ENCODE measurements at regions not wholly inside any gene's neighbourhood (a gene's known extent, or its start where the extent isn't known, plus 50 kb on each side); places are given as distances from the start of the nearest gene placed in this dataset.

DNA sequence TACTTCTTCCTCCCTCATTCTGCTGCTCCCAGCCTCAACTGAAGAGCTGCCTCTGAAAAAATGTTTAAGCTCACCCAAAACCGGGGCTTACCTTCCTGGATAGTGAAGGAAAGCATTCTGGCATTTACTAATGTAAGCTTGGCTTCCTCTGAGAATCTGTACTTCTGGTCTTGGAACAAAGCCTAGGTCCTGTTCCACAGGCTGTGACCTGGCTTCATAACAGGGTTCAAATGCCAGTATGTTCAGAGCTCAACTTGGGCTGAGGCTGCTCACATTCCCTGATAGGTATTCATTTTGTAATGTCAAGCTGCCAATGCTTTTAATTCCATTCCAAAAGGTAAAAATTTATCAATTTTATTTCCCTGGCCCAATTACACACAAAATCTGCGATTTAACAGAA is 411.7 kb upstream of the KCNN2 start:
- H3K9me3 ChIP-seq (ENCODE audit: control insufficient read depth in 2 of 2, insufficient read depth in 1 of 2, low read depth in 1 of 2, low read length in 1 of 2) = no peaks in the 10 kb centered on the region
- H3K4me3 ChIP-seq (ENCODE audit: low read depth in 1 of 3, low read length in 3 of 3) = no peak overlapping the region
- whole genome bisulfite sequencing, 3 donors = 50 to 59% (median 50%) methylated on average over 2 of the region's 2 CpGs
- DNase-seq = no peak
- no peaks in the 10 kb centered on the region for H3K27me3 ChIP-seq (ENCODE audit: control insufficient read depth in 3 of 3, insufficient read depth in 3 of 3, low read length in 3 of 3)
- H3K4me1 ChIP-seq (ENCODE audit: control insufficient read depth in 3 of 3, insufficient read depth in 2 of 3, low read depth in 1 of 3, low read length in 2 of 3) = no peaks in the 10 kb centered on the region
- H3K36me3 ChIP-seq (ENCODE audit: control insufficient read depth in 3 of 3, insufficient read depth in 2 of 3, low read depth in 1 of 3, low read length in 3 of 3) = no peaks in the 10 kb centered on the region
- no peak overlapping the region for H3K27ac ChIP-seq (ENCODE audit: low read depth in 1 of 3, low read length in 2 of 3)
- no peak for FAIRE-seq

DNA sequence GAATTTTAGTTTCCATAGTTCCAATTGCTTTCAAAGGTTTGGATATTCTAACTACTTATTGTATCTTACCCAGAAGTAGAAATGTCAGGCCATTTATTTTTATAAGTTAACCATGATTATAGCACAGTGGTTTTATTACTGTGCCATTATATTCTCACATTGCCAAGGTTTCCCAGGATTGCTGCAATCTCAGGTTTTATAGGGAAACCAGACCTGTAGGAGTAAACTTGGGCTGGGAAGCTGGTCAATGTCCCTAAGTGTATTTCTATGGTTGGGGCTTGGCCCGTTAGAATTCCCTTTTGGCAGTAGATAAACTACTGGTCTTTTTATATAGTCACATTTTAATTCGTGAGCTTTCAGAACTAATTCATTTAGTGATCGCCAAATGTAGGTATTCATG is 396.6 kb upstream of the KCNN2 start:
- DNase-seq (no peak), FAIRE-seq (no peak)
- H3K27me3 ChIP-seq (ENCODE audit: control insufficient read depth in 3 of 3, insufficient read depth in 3 of 3, low read length in 3 of 3) = no peaks in the 10 kb centered on the region
- no peaks in the 10 kb centered on the region for H3K36me3 ChIP-seq (ENCODE audit: control insufficient read depth in 3 of 3, insufficient read depth in 2 of 3, low read depth in 1 of 3, low read length in 3 of 3)
- no peak overlapping the region for H3K27ac ChIP-seq (ENCODE audit: low read depth in 1 of 3, low read length in 2 of 3)
- no peak overlapping the region for H3K4me3 ChIP-seq (ENCODE audit: low read depth in 1 of 3, low read length in 3 of 3)
- H3K9me3 ChIP-seq (ENCODE audit: control insufficient read depth in 2 of 2, insufficient read depth in 1 of 2, low read depth in 1 of 2, low read length in 1 of 2) = no peaks in the 10 kb centered on the region
- H3K4me1 ChIP-seq (ENCODE audit: control insufficient read depth in 3 of 3, insufficient read depth in 2 of 3, low read depth in 1 of 3, low read length in 2 of 3) = no peaks in the 10 kb centered on the region
- WGBS, 3 donors = 81 to 88% (median 86%) methylated on average over 3 of the region's 3 CpGs

GRCh38 chr5:113969901-113970300 is 392.0 kb upstream of the KCNN2 start:
- FAIRE-seq (no peak), DNase-seq (no peak)
- Histone ChIP-seq H3K9me3 (ENCODE audit: control insufficient read depth in 2 of 2, insufficient read depth in 1 of 2, low read depth in 1 of 2, low read length in 1 of 2) (no peaks in the 10 kb centered on the region), H3K36me3 (ENCODE audit: control insufficient read depth in 3 of 3, insufficient read depth in 2 of 3, low read depth in 1 of 3, low read length in 3 of 3) (no peaks in the 10 kb centered on the region), H3K4me1 (ENCODE audit: control insufficient read depth in 3 of 3, insufficient read depth in 2 of 3, low read depth in 1 of 3, low read length in 2 of 3) (no peaks in the 10 kb centered on the region), H3K27ac (ENCODE audit: low read depth in 1 of 3, low read length in 2 of 3) (no peak overlapping the region), H3K4me3 (ENCODE audit: low read depth in 1 of 3, low read length in 3 of 3) (no peak overlapping the region), H3K27me3 (ENCODE audit: control insufficient read depth in 3 of 3, insufficient read depth in 3 of 3, low read length in 3 of 3) (no peaks in the 10 kb centered on the region)

GRCh38 chr5:113971454-113971853 is 390.4 kb upstream of the KCNN2 start:
- no peak overlapping the region for H3K4me3 ChIP-seq (ENCODE audit: low read depth in 1 of 3, low read length in 3 of 3)
- no peaks in the 10 kb centered on the region for H3K9me3 ChIP-seq (ENCODE audit: control insufficient read depth in 2 of 2, insufficient read depth in 1 of 2, low read depth in 1 of 2, low read length in 1 of 2)
- DNase-seq = no peak
- no peaks in the 10 kb centered on the region for H3K36me3 ChIP-seq (ENCODE audit: control insufficient read depth in 3 of 3, insufficient read depth in 2 of 3, low read depth in 1 of 3, low read length in 3 of 3)
- WGBS, 3 donors = 21 to 38% (median 22%) methylated on average over 1 of the region's 1 CpG
- H3K4me1 ChIP-seq (ENCODE audit: control insufficient read depth in 3 of 3, insufficient read depth in 2 of 3, low read depth in 1 of 3, low read length in 2 of 3) = no peaks in the 10 kb centered on the region
- FAIRE-seq = no peak
- H3K27me3 ChIP-seq (ENCODE audit: control insufficient read depth in 3 of 3, insufficient read depth in 3 of 3, low read length in 3 of 3) = no peaks in the 10 kb centered on the region
- H3K27ac ChIP-seq (ENCODE audit: low read depth in 1 of 3, low read length in 2 of 3) = no peak overlapping the region

DNA sequence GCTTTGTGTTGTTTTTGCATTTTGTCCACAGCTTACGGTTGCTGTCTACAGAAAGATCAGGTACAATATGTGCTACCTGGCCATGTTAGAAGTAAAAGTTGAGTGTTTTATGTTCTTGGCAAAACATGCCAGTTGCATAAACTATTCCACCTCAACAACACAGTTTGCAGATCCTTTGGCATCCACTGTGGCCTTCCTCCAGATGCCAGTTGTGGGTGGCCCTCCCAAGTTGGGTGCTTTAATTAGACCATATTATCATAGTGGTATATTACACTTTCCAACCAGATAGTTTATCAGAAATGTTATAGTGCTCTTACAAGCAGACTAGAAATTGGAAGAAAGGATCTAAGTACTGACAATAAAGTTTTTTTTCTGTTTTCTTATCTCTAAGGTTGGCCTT is 386.9 kb upstream of the KCNN2 start:
- H3K27me3 ChIP-seq (ENCODE audit: control insufficient read depth in 3 of 3, insufficient read depth in 3 of 3, low read length in 3 of 3) = no peaks in the 10 kb centered on the region
- WGBS, 3 donors = 82 to 100% (median 97%) methylated on average over 1 of the region's 1 CpG
- H3K4me3 ChIP-seq (ENCODE audit: low read depth in 1 of 3, low read length in 3 of 3) = no peak overlapping the region
- no peaks in the 10 kb centered on the region for H3K9me3 ChIP-seq (ENCODE audit: control insufficient read depth in 2 of 2, insufficient read depth in 1 of 2, low read depth in 1 of 2, low read length in 1 of 2)
- H3K27ac ChIP-seq (ENCODE audit: low read depth in 1 of 3, low read length in 2 of 3) = no peak overlapping the region
- FAIRE-seq = no peak
- H3K4me1 ChIP-seq (ENCODE audit: control insufficient read depth in 3 of 3, insufficient read depth in 2 of 3, low read depth in 1 of 3, low read length in 2 of 3) = no peaks in the 10 kb centered on the region
- H3K36me3 ChIP-seq (ENCODE audit: control insufficient read depth in 3 of 3, insufficient read depth in 2 of 3, low read depth in 1 of 3, low read length in 3 of 3) = no peaks in the 10 kb centered on the region
- no peak for DNase-seq

- Histone ChIP-seq H3K9me3 (ENCODE audit: control insufficient read depth in 2 of 2, insufficient read depth in 1 of 2, low read depth in 1 of 2, low read length in 1 of 2) (no peaks in the 10 kb centered on the region), H3K36me3 (ENCODE audit: control insufficient read depth in 3 of 3, insufficient read depth in 2 of 3, low read depth in 1 of 3, low read length in 3 of 3) (no peaks in the 10 kb centered on the region), H3K27ac (ENCODE audit: low read depth in 1 of 3, low read length in 2 of 3) (no peak overlapping the region), H3K4me1 (ENCODE audit: control insufficient read depth in 3 of 3, insufficient read depth in 2 of 3, low read depth in 1 of 3, low read length in 2 of 3) (no peaks in the 10 kb centered on the region), H3K27me3 (ENCODE audit: control insufficient read depth in 3 of 3, insufficient read depth in 3 of 3, low read length in 3 of 3) (no peaks in the 10 kb centered on the region), H3K4me3 (ENCODE audit: low read depth in 1 of 3, low read length in 3 of 3) (no peak overlapping the region)
- 56 to 73% (median 56%) methylated on average over 2 of the region's 2 CpGs for WGBS, 3 donors
- FAIRE-seq (no peak), DNase-seq (no peak)
Measured at GRCh38 chr5:113984928-113985327, 376.9 kb upstream of the KCNN2 start.

- no peaks in the 10 kb centered on the region for H3K27me3 ChIP-seq (ENCODE audit: control insufficient read depth in 3 of 3, insufficient read depth in 3 of 3, low read length in 3 of 3)
- no peak for DNase-seq
- 74 to 82% (median 76%) methylated on average over 4 of the region's 4 CpGs for WGBS, 3 donors
- no peak overlapping the region for H3K27ac ChIP-seq (ENCODE audit: low read depth in 1 of 3, low read length in 2 of 3)
- no peaks in the 10 kb centered on the region for H3K4me1 ChIP-seq (ENCODE audit: control insufficient read depth in 3 of 3, insufficient read depth in 2 of 3, low read depth in 1 of 3, low read length in 2 of 3)
- H3K36me3 ChIP-seq (ENCODE audit: control insufficient read depth in 3 of 3, insufficient read depth in 2 of 3, low read depth in 1 of 3, low read length in 3 of 3) = no peaks in the 10 kb centered on the region
- H3K4me3 ChIP-seq (ENCODE audit: low read depth in 1 of 3, low read length in 3 of 3) = no peak overlapping the region
- H3K9me3 ChIP-seq (ENCODE audit: control insufficient read depth in 2 of 2, insufficient read depth in 1 of 2, low read depth in 1 of 2, low read length in 1 of 2) = no peaks in the 10 kb centered on the region
- no peak for FAIRE-seq
Measured at GRCh38 chr5:113985505-113985904, 376.4 kb upstream of the KCNN2 start.

DNA sequence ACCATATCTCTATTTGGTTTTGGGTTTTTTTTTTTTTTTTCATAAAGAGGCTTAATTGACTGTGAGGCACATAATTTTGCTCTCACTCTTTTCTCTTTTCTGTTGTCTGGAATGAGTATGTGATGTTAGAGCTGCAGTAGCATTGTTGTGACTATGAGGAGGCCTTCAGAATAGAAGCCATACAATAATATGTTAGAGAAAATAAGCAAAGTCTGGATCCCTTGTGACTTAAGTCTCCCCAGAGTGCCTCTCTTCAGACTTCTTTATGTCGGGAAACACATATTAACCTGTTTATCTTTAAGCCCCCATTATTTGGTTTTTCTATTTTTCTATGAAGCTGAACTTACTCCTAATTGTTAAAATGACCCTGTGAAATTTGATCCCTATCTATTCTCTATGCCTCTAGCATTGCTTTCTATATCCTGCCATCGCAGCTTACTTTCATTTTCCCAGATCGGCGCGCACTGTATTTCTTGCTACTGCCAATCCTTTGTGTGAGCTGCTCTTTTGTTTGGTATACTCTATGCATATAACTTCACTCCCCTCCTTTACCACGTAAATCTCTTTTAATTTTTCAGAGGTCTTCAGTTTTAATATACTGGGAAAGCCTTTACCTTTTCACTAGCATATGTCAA is 372.5 kb upstream of the KCNN2 start:
- Histone ChIP-seq H3K27ac (ENCODE audit: low read depth in 1 of 3, low read length in 2 of 3) (no peak overlapping the region), H3K4me1 (ENCODE audit: control insufficient read depth in 3 of 3, insufficient read depth in 2 of 3, low read depth in 1 of 3, low read length in 2 of 3) (no peaks in the 10 kb centered on the region), H3K9me3 (ENCODE audit: control insufficient read depth in 2 of 2, insufficient read depth in 1 of 2, low read depth in 1 of 2, low read length in 1 of 2) (no peaks in the 10 kb centered on the region), H3K36me3 (ENCODE audit: control insufficient read depth in 3 of 3, insufficient read depth in 2 of 3, low read depth in 1 of 3, low read length in 3 of 3) (no peaks in the 10 kb centered on the region), H3K4me3 (ENCODE audit: low read depth in 1 of 3, low read length in 3 of 3) (no peak overlapping the region), H3K27me3 (ENCODE audit: control insufficient read depth in 3 of 3, insufficient read depth in 3 of 3, low read length in 3 of 3) (no peaks in the 10 kb centered on the region)
- 82 to 88% (median 84%) methylated on average over 6 of the region's 6 CpGs for WGBS, 3 donors
- no peak for FAIRE-seq
- DNase-seq = no peak

DNA sequence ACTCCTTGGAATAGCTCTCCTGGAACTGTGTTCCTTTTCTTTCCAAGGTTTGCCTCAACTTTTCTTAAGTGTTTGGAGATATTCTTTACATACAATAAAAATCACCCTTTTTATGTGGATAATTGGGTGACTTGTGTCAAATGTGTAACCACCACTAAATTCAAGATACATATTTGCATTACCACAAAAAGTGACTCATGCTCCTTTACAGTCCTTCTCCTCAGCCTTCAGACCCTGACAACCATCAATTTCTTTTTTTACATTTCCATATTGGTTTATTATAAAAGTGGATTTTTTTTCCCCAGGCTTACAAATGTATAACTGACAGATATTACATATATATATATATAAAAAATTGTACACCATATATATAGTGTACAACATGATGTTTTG is 372.0 kb upstream of the KCNN2 start:
- no peak for FAIRE-seq
- Histone ChIP-seq H3K36me3 (ENCODE audit: control insufficient read depth in 3 of 3, insufficient read depth in 2 of 3, low read depth in 1 of 3, low read length in 3 of 3) (no peaks in the 10 kb centered on the region), H3K4me3 (ENCODE audit: low read depth in 1 of 3, low read length in 3 of 3) (no peak overlapping the region), H3K9me3 (ENCODE audit: control insufficient read depth in 2 of 2, insufficient read depth in 1 of 2, low read depth in 1 of 2, low read length in 1 of 2) (no peaks in the 10 kb centered on the region), H3K27me3 (ENCODE audit: control insufficient read depth in 3 of 3, insufficient read depth in 3 of 3, low read length in 3 of 3) (no peaks in the 10 kb centered on the region), H3K27ac (ENCODE audit: low read depth in 1 of 3, low read length in 2 of 3) (no peak overlapping the region), H3K4me1 (ENCODE audit: control insufficient read depth in 3 of 3, insufficient read depth in 2 of 3, low read depth in 1 of 3, low read length in 2 of 3) (no peaks in the 10 kb centered on the region)
- DNase-seq = no peak
